SKM-1 treated with dmso at 0.1 percent for 144 hours (cell line): ENCODE measurements at regions not wholly inside any gene's neighbourhood (a gene's known extent, or its start where the extent isn't known, plus 50 kb on each side); places are given as distances from the start of the nearest gene placed in this dataset.

Source experiments
- DNase-seq: peaks from one replicate; lab custom pipeline; 2025; ENCODE audit not compliant: unreplicated experiment; lab: John Stamatoyannopoulos, UW

- no peak for DNase-seq
Measured at GRCh38 chr2:200170221-200170620, 136.3 kb upstream of the SPATS2L start.

GRCh38 chr2:200171731-200172482 is 134.6 kb upstream of the SPATS2L start:
- no peak for DNase-seq

GRCh38 chr2:200172521-200172920 is 134.0 kb upstream of the SPATS2L start:
- no peak for DNase-seq

GRCh38 chr2:200172944-200173581 is 133.4 kb upstream of the SPATS2L start:
- no peak for DNase-seq

GRCh38 chr2:200173691-200174090 is 132.8 kb upstream of the SPATS2L start:
- DNase-seq, result no peak

GRCh38 chr2:200174433-200175216 is 131.9 kb upstream of the SPATS2L start:
- DNase-seq, result no peak

GRCh38 chr2:200177971-200178911 is 128.3 kb upstream of the SPATS2L start:
- no peak for DNase-seq

GRCh38 chr2:200179151-200179550 is 127.3 kb upstream of the SPATS2L start:
- DNase-seq, result no peak

GRCh38 chr2:200180943-200181342 is 125.5 kb upstream of the SPATS2L start:
- DNase-seq, result no peak

GRCh38 chr2:200181755-200182154 is 124.7 kb upstream of the SPATS2L start:
- DNase-seq, result no peak

- no peak for DNase-seq
Measured at GRCh38 chr2:200184748-200185627, 121.5 kb upstream of the SPATS2L start.

- no peak for DNase-seq
Measured at GRCh38 chr2:200185628-200186000, 120.9 kb upstream of the SPATS2L start.

- DNase-seq, result no peak
Measured at GRCh38 chr2:200186002-200186401, 120.5 kb upstream of the SPATS2L start.

- no peak for DNase-seq
Measured at GRCh38 chr2:200188876-200189275, 117.6 kb upstream of the SPATS2L start.

- DNase-seq, result no peak
Measured at GRCh38 chr2:200189964-200190363, 116.5 kb upstream of the SPATS2L start.

GRCh38 chr2:200193331-200193730 is 113.2 kb upstream of the SPATS2L start:
- DNase-seq, result no peak

- no peak for DNase-seq
Measured at GRCh38 chr2:200193791-200194190, 112.7 kb upstream of the SPATS2L start.

GRCh38 chr2:200194746-200195145 is 111.7 kb upstream of the SPATS2L start:
- DNase-seq, result no peak

GRCh38 chr2:200199005-200199404 is 107.5 kb upstream of the SPATS2L start:
- peak; percentile 93 for DNase-seq
